HEK293 (cell line): ENCODE measurements at regions not wholly inside any gene's neighbourhood (a gene's known extent, or its start where the extent isn't known, plus 50 kb on each side); places are given as distances from the start of the nearest gene placed in this dataset.

Experiments
- GLI2 ChIP-seq: fragments of 450-650 bp; formaldehyde crosslinking; IDR thresholded peaks from 2 replicates; pipeline ENCODE4; 2017; ENCODE audit warnings: missing biosample characterization, missing genetic modification characterization, low read depth, borderline replicate concordance
- HOXC10 ChIP-seq: sonication (generic); formaldehyde crosslinking; IDR thresholded peaks from 2 replicates; pipeline ENCODE4 v1.8.1; 2023; ENCODE audit warnings: mild to moderate bottlenecking, missing genetic modification reagents
- SALL2 ChIP-seq: fragments of 450-650 bp; formaldehyde crosslinking; IDR thresholded peaks from 2 replicates; pipeline ENCODE4 v1.5.0; 2017; ENCODE audit warnings: missing biosample characterization, mild to moderate bottlenecking, missing genetic modification characterization, borderline replicate concordance
- SP2 ChIP-seq: fragments of 450-650 bp; formaldehyde crosslinking; IDR thresholded peaks from 2 replicates; pipeline ENCODE4 v1.5.1; 2016; ENCODE audit warnings: missing biosample characterization, missing genetic modification characterization
- SP3 ChIP-seq: fragments of 450-650 bp; formaldehyde crosslinking; IDR thresholded peaks from 2 replicates; pipeline ENCODE4 v1.5.1; 2016; ENCODE audit warnings: missing biosample characterization, missing genetic modification characterization
- YY1 ChIP-seq: fragments of 450-650 bp; formaldehyde crosslinking; IDR thresholded peaks from 2 replicates; pipeline ENCODE4 v1.5.1; 2018; ENCODE audit warnings: missing biosample characterization, missing genetic modification characterization
- ZNF23 ChIP-seq: fragments of 450-650 bp; formaldehyde crosslinking; IDR thresholded peaks from 2 replicates; pipeline ENCODE4 v1.5.1; 2016; ENCODE audit warnings: missing biosample characterization, missing genetic modification characterization, borderline replicate concordance
- ZNF558 ChIP-seq: fragments of 450-650 bp; formaldehyde crosslinking; IDR thresholded peaks from 2 replicates; pipeline ENCODE4 v1.5.1; 2016; ENCODE audit warnings: missing biosample characterization, missing genetic modification characterization
- ZNF707 ChIP-seq: fragments of 450-650 bp; formaldehyde crosslinking; IDR thresholded peaks from 2 replicates; pipeline ENCODE4 v1.5.1; 2016; ENCODE audit warnings: missing biosample characterization, missing genetic modification characterization
- ZNF76 ChIP-seq: fragments of 450-650 bp; formaldehyde crosslinking; IDR thresholded peaks from 2 replicates; pipeline ENCODE4; 2016; ENCODE audit warnings: low read depth, missing biosample characterization, missing genetic modification characterization, borderline replicate concordance
- ZNF776 ChIP-seq: fragments of 450-650 bp; formaldehyde crosslinking; IDR thresholded peaks from 2 replicates; pipeline ENCODE4 v1.5.0; 2017; ENCODE audit warnings: missing biosample characterization, missing genetic modification characterization, borderline replicate concordance
- ZNF792 ChIP-seq: fragments of 450-650 bp; formaldehyde crosslinking; IDR thresholded peaks from 2 replicates; pipeline ENCODE4 v1.5.1; 2016; ENCODE audit warnings: missing biosample characterization, missing genetic modification characterization
- ZSCAN18 ChIP-seq: fragments of 450-650 bp; formaldehyde crosslinking; IDR thresholded peaks from 2 replicates; pipeline ENCODE4 v1.5.1; 2016; ENCODE audit warnings: missing biosample characterization, missing genetic modification characterization
- TF ChIP-seq, protein P1 (sequence below): fragments of 450-650 bp; formaldehyde crosslinking; IDR thresholded peaks from 2 replicates; pipeline ENCODE4 v1.5.1; 2016; ENCODE audit warnings: missing biosample characterization, missing genetic modification characterization

DNA sequence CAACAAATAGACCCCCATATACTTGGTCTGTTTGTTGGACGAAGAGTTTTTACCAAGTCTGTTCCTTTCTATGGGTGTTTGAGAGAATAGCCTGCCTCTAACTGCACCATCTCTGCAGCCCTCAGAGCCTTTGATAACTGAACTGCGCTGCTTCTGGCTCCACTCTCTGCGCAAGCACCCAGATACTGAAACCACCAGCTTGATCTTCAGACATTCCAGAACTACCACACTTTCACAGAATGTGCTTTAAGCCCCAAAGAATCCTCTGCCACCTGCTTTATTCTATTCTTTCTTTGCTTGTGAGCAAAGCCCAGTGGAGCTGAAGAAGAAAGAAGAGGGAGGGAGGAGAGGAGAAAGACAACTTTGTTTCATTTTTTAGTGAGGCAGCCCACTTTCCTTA, 380.7 kb downstream of the BCL11A start:
- TF ChIP-seq, protein P1, sequence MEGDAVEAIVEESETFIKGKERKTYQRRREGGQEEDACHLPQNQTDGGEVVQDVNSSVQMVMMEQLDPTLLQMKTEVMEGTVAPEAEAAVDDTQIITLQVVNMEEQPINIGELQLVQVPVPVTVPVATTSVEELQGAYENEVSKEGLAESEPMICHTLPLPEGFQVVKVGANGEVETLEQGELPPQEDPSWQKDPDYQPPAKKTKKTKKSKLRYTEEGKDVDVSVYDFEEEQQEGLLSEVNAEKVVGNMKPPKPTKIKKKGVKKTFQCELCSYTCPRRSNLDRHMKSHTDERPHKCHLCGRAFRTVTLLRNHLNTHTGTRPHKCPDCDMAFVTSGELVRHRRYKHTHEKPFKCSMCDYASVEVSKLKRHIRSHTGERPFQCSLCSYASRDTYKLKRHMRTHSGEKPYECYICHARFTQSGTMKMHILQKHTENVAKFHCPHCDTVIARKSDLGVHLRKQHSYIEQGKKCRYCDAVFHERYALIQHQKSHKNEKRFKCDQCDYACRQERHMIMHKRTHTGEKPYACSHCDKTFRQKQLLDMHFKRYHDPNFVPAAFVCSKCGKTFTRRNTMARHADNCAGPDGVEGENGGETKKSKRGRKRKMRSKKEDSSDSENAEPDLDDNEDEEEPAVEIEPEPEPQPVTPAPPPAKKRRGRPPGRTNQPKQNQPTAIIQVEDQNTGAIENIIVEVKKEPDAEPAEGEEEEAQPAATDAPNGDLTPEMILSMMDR (tag by site-specific recombination) = no peak
- TF ChIP-seq ZSCAN18 (tag by site-specific recombination) (no peak), SP3 (tag by site-specific recombination) (no peak), HOXC10 (CRISPR knock-in tag) (no peak), ZNF792 (tag by site-specific recombination) (no peak), YY1 (tag by site-specific recombination) (no peak), ZNF776 (tag by site-specific recombination) (no peak), ZNF23 (tag by site-specific recombination) (no peak), SP2 (tag by site-specific recombination) (no peak), GLI2 (tag by site-specific recombination) (no peak), ZNF76 (no peak), ZNF707 (tag by site-specific recombination) (no peak), ZNF558 (tag by site-specific recombination) (no peak), SALL2 (no peak)
